ENCODE measurements at regions not wholly inside any gene's neighbourhood (a gene's known extent, or its start where the extent isn't known, plus 50 kb on each side); places are given as distances from the start of the nearest gene placed in this dataset.

GRCh38 chr6:14974792-14975470 is 270.9 kb upstream of the JARID2 start:
- SMC1A ChIA-PET (ENCODE audit: uncharacterized antibody, unreplicated experiment) = interaction anchor here (0.6 to 1.1 kb wide), 3 partner anchors 15 to 145 kb away, joined by 3 to 4 read pairs (median 4); no protein-coding TSS in a partner anchor
- no TSS peak for BruUV-seq (replicated peaks)
- H3K4me3 ChIP-seq = no peak overlapping the region
- no peaks in the 10 kb centered on the region for H3K36me3 ChIP-seq (ENCODE audit: control insufficient read depth in 2 of 2, insufficient read depth in 2 of 2, low read length in 1 of 2)
- RAD21 ChIA-PET (ENCODE audit: unreplicated experiment) = interaction anchor here (0.7 to 1.1 kb wide), 2 partner anchors 49 to 71 kb away, joined by 3 read pairs; no protein-coding TSS in a partner anchor
- intact Hi-C loops (cut with micrococcal nuclease; ENCODE audit: unreplicated experiment) = no loop called here
- peaks cover 7% of the 10 kb centered on the region; the same call in 1 of the 2 replicates for H3K4me1 ChIP-seq (ENCODE audit: control insufficient read depth, insufficient read depth, low read length)
- no peak overlapping the region for H3K27ac ChIP-seq (ENCODE audit: control insufficient read depth, insufficient read depth)
- H3K79me2 ChIP-seq (ENCODE audit: control insufficient read depth, insufficient read depth, low read length) = no peaks in the 10 kb centered on the region
- no peak overlapping the region for H3K4me2 ChIP-seq (ENCODE audit: control insufficient read depth, insufficient read depth)
- WGBS (ENCODE audit: insufficient coverage, insufficient replicate concordance, low lambda C conversion rate, missing lambda C conversion rate) = 56% methylated on average over 4 of the region's 4 CpGs
- peak overlapping the region; percentile 35 for H2AFZ ChIP-seq (ENCODE audit: control insufficient read depth, low read depth, low read length)
- H3K9ac ChIP-seq (ENCODE audit: control insufficient read depth, insufficient read depth, low read length) = no peak overlapping the region
- peak; percentile 62 for ATAC-seq
- H3K9me3 ChIP-seq (replicated peaks; ENCODE audit: control insufficient read depth, insufficient read depth, low read length) = no peaks in the 10 kb centered on the region
- in situ Hi-C loops (cut with MboI) = no loop called here
- TF ChIP-seq HDGF (IDR thresholded peaks at IDR 0.05) (no peak), ZNF622 (IDR thresholded peaks at IDR 0.05) (no peak), CBX5 (IDR thresholded peaks at IDR 0.05; ENCODE audit: low read depth) (no peak)
- POLR2A ChIA-PET = interaction anchor here (0.6 kb wide), 1 partner anchor 38 kb away, joined by 3 read pairs; no protein-coding TSS in a partner anchor
- H4K20me1 ChIP-seq (ENCODE audit: control insufficient read depth, insufficient read depth) = no peaks in the 10 kb centered on the region
- FAIRE-seq = no peak
- DNase-seq (ENCODE audit: low read depth, low spot score) = no peak
- H3K27me3 ChIP-seq (replicated peaks in 1 of 2; ENCODE audit: control insufficient read depth in 2 of 2, insufficient read depth in 2 of 2, low read length in 1 of 2) = no peaks in the 10 kb centered on the region
- CTCF ChIA-PET = interaction anchor here (0.7 kb wide), 1 partner anchor 412 kb away, joined by 3 read pairs; no protein-coding TSS in a partner anchor

- H2AFZ ChIP-seq (ENCODE audit: control insufficient read depth, low read depth, low read length) = peak overlapping the region; percentile 35
- no peak overlapping the region for H3K27ac ChIP-seq (ENCODE audit: control insufficient read depth, insufficient read depth)
- TF ChIP-seq FOXM1 (IDR thresholded peaks at IDR 0.05; ENCODE audit: low read depth, low read length) (no peak), CREB1 (IDR thresholded peaks at IDR 0.05; ENCODE audit: low read depth) (peak; percentile 43; the same call in 1 of the 2 replicates), IRF5 (IDR thresholded peaks at IDR 0.05; ENCODE audit: borderline replicate concordance) (no peak), SIN3A (IDR thresholded peaks at IDR 0.05; ENCODE audit: low read depth, low read length) (no peak)
- TF ChIP-seq, protein P1, sequence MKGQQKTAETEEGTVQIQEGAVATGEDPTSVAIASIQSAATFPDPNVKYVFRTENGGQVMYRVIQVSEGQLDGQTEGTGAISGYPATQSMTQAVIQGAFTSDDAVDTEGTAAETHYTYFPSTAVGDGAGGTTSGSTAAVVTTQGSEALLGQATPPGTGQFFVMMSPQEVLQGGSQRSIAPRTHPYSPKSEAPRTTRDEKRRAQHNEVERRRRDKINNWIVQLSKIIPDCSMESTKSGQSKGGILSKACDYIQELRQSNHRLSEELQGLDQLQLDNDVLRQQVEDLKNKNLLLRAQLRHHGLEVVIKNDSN (IDR thresholded peaks at IDR 0.05; ENCODE audit: borderline replicate concordance, extremely low read length, insufficient read depth, low read depth, low read length) = no peak
- H3K4me2 ChIP-seq (ENCODE audit: control insufficient read depth, insufficient read depth) = no peak overlapping the region
- SMC1A ChIA-PET (ENCODE audit: uncharacterized antibody, unreplicated experiment) = interaction anchor here (0.6 to 1.1 kb wide), 3 partner anchors 14 to 146 kb away, joined by 3 to 4 read pairs (median 4); no protein-coding TSS in a partner anchor
- H3K9ac ChIP-seq (ENCODE audit: control insufficient read depth, insufficient read depth, low read length) = no peak overlapping the region
- H4K20me1 ChIP-seq (ENCODE audit: control insufficient read depth, insufficient read depth) = no peaks in the 10 kb centered on the region
- no peaks in the 10 kb centered on the region for H3K79me2 ChIP-seq (ENCODE audit: control insufficient read depth, insufficient read depth, low read length)
- no peak overlapping the region for H3K4me3 ChIP-seq
- no peaks in the 10 kb centered on the region for H3K27me3 ChIP-seq (replicated peaks in 1 of 2; ENCODE audit: control insufficient read depth in 2 of 2, insufficient read depth in 2 of 2, low read length in 1 of 2)
- RAD21 ChIA-PET (ENCODE audit: unreplicated experiment) = interaction anchor here (0.7 to 1.1 kb wide), 2 partner anchors 48 to 72 kb away, joined by 3 read pairs; no protein-coding TSS in a partner anchor
- in situ Hi-C loops (cut with MboI) (no loop called here), intact Hi-C loops (cut with micrococcal nuclease; ENCODE audit: unreplicated experiment) (no loop called here)
- H3K36me3 ChIP-seq (ENCODE audit: control insufficient read depth in 2 of 2, insufficient read depth in 2 of 2, low read length in 1 of 2) = no peaks in the 10 kb centered on the region
- FAIRE-seq (no peak), ATAC-seq (peak; percentile 55), DNase-seq (ENCODE audit: low read depth, low spot score) (no peak)
- POLR2A ChIA-PET = interaction anchor here (0.6 kb wide), 1 partner anchor 38 kb away, joined by 3 read pairs; no protein-coding TSS in a partner anchor
- H3K9me3 ChIP-seq (replicated peaks; ENCODE audit: control insufficient read depth, insufficient read depth, low read length) = no peaks in the 10 kb centered on the region
- 23% methylated on average over 4 of the region's 4 CpGs for WGBS (ENCODE audit: insufficient coverage, insufficient replicate concordance, low lambda C conversion rate, missing lambda C conversion rate)
- H3K4me1 ChIP-seq (ENCODE audit: control insufficient read depth, insufficient read depth, low read length) = peaks cover 7% of the 10 kb centered on the region; the same call in 1 of the 2 replicates
- BruUV-seq (replicated peaks) = no TSS peak
- CTCF ChIA-PET = interaction anchor here (0.6 to 0.7 kb wide), 2 partner anchors 413 to 1878 kb away, joined by 3 read pairs; no protein-coding TSS in a partner anchor
Measured at GRCh38 chr6:14975471-14975817, 270.4 kb upstream of the JARID2 start.

Data from GM12878 (cell line).